Activated CD4-positive, alpha-beta T cell treated with anti-CD3 and anti-CD28 coated beads, Interleukin-2, amount 10 ng/mL, durations not matched to agents 7 days and 5 days (primary cell): ENCODE measurements at regions not wholly inside any gene's neighbourhood (a gene's known extent, or its start where the extent isn't known, plus 50 kb on each side); places are given as distances from the start of the nearest gene placed in this dataset.

Experiments used
- CTCF ChIA-PET: fragments of 350-600 bp; sonication (Branson Sonifier 250); formaldehyde crosslinking; loops from one replicate; lab custom pipeline; 2021; ENCODE audit warnings: antibody characterized with exemption; lab: Charles Lee
- POLR2A ChIA-PET: fragments of 350-600 bp; sonication (Branson Sonifier 250); formaldehyde crosslinking; loops from one replicate; lab custom pipeline; 2021; ENCODE audit warnings: antibody characterized with exemption; lab: Charles Lee
- DNase-seq: peaks from one replicate; pipeline ENCODE4 v3.0.0-alpha.2; 2020
- H3K27ac Mint-ChIP-seq: one replicate; pipeline ENCODE4 v1.8.0; 2021; ENCODE audit warnings: mild to moderate bottlenecking, moderate library complexity, mixed read lengths
- H3K27me3 Mint-ChIP-seq: one replicate; pipeline ENCODE4 v1.8.0; 2021; ENCODE audit warnings: mixed read lengths
- H3K36me3 Mint-ChIP-seq: one replicate; pipeline ENCODE4 v1.8.0; 2021; ENCODE audit warnings: low read depth, mixed read lengths
- H3K4me1 Mint-ChIP-seq: one replicate; pipeline ENCODE4 v1.8.0; 2021; ENCODE audit warnings: mixed read lengths
- H3K4me3 Mint-ChIP-seq: one replicate; pipeline ENCODE4 v1.8.0; 2021; ENCODE audit warnings: mild to moderate bottlenecking, moderate library complexity, mixed read lengths
- H3K9me3 Mint-ChIP-seq: one replicate; pipeline ENCODE4 v1.8.0; 2021; ENCODE audit warnings: mixed read lengths

- no peak overlapping the region for H3K4me3 Mint-ChIP-seq
- H3K27ac Mint-ChIP-seq = no peak overlapping the region
- H3K36me3 Mint-ChIP-seq = no peaks in the 10 kb centered on the region
- DNase-seq = no peak
- no peaks in the 10 kb centered on the region for H3K27me3 Mint-ChIP-seq
- ChIA-PET POLR2A (no interaction called here), CTCF (no interaction called here)
- H3K9me3 Mint-ChIP-seq = peaks cover 14% of the 10 kb centered on the region
- no peaks in the 10 kb centered on the region for H3K4me1 Mint-ChIP-seq
Measured at GRCh38 chr6:62737792-62738191, 451.8 kb upstream of the KHDRBS2 start.

- CTCF ChIA-PET = no interaction called here
- H3K9me3 Mint-ChIP-seq = peaks cover 10% of the 10 kb centered on the region
Measured at GRCh38 chr6:62721408-62721807, 435.4 kb upstream of the KHDRBS2 start.

GRCh38 chr6:62716719-62717118, 430.7 kb upstream of the KHDRBS2 start:
- Mint-ChIP-seq H3K4me1 (no peaks in the 10 kb centered on the region), H3K36me3 (no peaks in the 10 kb centered on the region), H3K9me3 (peaks cover 4% of the 10 kb centered on the region), H3K27ac (no peak overlapping the region), H3K4me3 (no peak overlapping the region), H3K27me3 (no peaks in the 10 kb centered on the region)
- CTCF ChIA-PET = no interaction called here
- no peak for DNase-seq
- POLR2A ChIA-PET = no interaction called here

More at GRCh38 chr6:62721408-62721807, 435.4 kb upstream of the KHDRBS2 start:
- POLR2A ChIA-PET = no interaction called here
- H3K4me3 Mint-ChIP-seq = no peak overlapping the region
- H3K4me1 Mint-ChIP-seq = no peaks in the 10 kb centered on the region
- no peak for DNase-seq
- H3K27ac Mint-ChIP-seq = no peak overlapping the region
- no peaks in the 10 kb centered on the region for H3K27me3 Mint-ChIP-seq
- H3K36me3 Mint-ChIP-seq = no peaks in the 10 kb centered on the region

GRCh38 chr6:62714112-62714511, 428.1 kb upstream of the KHDRBS2 start:
- no peak for DNase-seq
- H3K9me3 Mint-ChIP-seq = peaks cover 4% of the 10 kb centered on the region
- no peak overlapping the region for H3K4me3 Mint-ChIP-seq
- ChIA-PET CTCF (no interaction called here), POLR2A (no interaction called here)
- H3K36me3 Mint-ChIP-seq = no peaks in the 10 kb centered on the region
- no peak overlapping the region for H3K27ac Mint-ChIP-seq
- no peaks in the 10 kb centered on the region for H3K27me3 Mint-ChIP-seq
- H3K4me1 Mint-ChIP-seq = no peaks in the 10 kb centered on the region

- H3K36me3 Mint-ChIP-seq = no peaks in the 10 kb centered on the region
- H3K27ac Mint-ChIP-seq = no peak overlapping the region
- POLR2A ChIA-PET = no interaction called here
- no peak for DNase-seq
- no peak overlapping the region for H3K4me3 Mint-ChIP-seq
- H3K4me1 Mint-ChIP-seq = no peaks in the 10 kb centered on the region
- no peaks in the 10 kb centered on the region for H3K27me3 Mint-ChIP-seq
- peaks cover 6% of the 10 kb centered on the region for H3K9me3 Mint-ChIP-seq
- CTCF ChIA-PET = no interaction called here
Measured at GRCh38 chr6:62711750-62712149, 425.7 kb upstream of the KHDRBS2 start.

GRCh38 chr6:62707914-62708313, 421.9 kb upstream of the KHDRBS2 start:
- no peak overlapping the region for H3K4me3 Mint-ChIP-seq
- no peak for DNase-seq
- peaks cover 8% of the 10 kb centered on the region for H3K9me3 Mint-ChIP-seq
- H3K27ac Mint-ChIP-seq = no peak overlapping the region
- no peaks in the 10 kb centered on the region for H3K36me3 Mint-ChIP-seq
- ChIA-PET CTCF (no interaction called here), POLR2A (no interaction called here)
- no peaks in the 10 kb centered on the region for H3K4me1 Mint-ChIP-seq
- no peaks in the 10 kb centered on the region for H3K27me3 Mint-ChIP-seq

DNA sequence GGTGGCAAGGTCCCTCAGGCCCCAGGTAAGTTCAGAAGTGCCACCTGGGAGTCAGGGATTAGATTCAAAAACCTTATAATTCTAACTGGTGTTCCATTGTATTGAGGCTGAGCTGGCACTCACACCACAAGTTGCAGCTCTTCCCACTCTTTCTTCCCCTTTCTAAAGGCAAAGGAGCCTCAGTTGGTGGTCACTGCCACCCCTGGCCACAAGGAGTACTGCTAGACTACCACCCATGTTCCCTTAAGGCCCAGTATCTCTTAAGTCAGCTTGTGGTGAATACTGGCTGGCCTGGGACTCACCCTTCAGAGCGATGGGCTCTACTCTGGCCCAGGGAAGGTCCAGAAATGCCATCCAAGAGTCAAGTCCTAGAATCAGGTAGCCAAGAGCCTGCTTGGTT, 421.1 kb upstream of the KHDRBS2 start:
- POLR2A ChIA-PET = no interaction called here
- Mint-ChIP-seq H3K9me3 (peaks cover 8% of the 10 kb centered on the region), H3K4me3 (no peak overlapping the region), H3K4me1 (no peaks in the 10 kb centered on the region), H3K27me3 (no peaks in the 10 kb centered on the region), H3K36me3 (no peaks in the 10 kb centered on the region), H3K27ac (no peak overlapping the region)
- DNase-seq = no peak
- CTCF ChIA-PET = no interaction called here

GRCh38 chr6:62683063-62683462, 397.0 kb upstream of the KHDRBS2 start:
- Mint-ChIP-seq H3K9me3 (peaks cover 24% of the 10 kb centered on the region), H3K36me3 (no peaks in the 10 kb centered on the region), H3K4me3 (no peak overlapping the region), H3K27ac (no peak overlapping the region), H3K27me3 (no peaks in the 10 kb centered on the region), H3K4me1 (no peaks in the 10 kb centered on the region)
- ChIA-PET POLR2A (no interaction called here), CTCF (no interaction called here)
- DNase-seq = no peak

DNA sequence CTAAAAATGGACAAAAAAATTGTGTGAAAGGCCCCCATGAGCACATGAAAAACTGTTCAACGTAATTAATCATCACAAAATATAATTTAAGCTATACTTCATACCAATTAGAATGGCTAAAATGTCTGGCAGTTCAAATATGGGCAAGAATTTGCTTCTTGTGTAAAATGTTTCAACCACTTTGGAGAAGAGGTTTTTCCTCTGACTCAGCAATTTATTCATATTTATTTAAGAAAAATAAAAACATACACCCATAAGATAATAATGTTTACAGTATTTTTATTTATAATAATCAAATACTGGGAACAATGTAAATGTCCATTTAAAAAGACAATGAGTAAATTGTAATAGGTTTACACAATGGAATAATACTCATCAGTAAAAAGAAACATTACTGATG, 395.1 kb upstream of the KHDRBS2 start:
- Mint-ChIP-seq H3K4me3 (no peak overlapping the region), H3K9me3 (peaks cover 26% of the 10 kb centered on the region), H3K4me1 (no peaks in the 10 kb centered on the region), H3K36me3 (no peaks in the 10 kb centered on the region), H3K27ac (no peak overlapping the region), H3K27me3 (no peaks in the 10 kb centered on the region)
- POLR2A ChIA-PET = no interaction called here
- CTCF ChIA-PET = no interaction called here
- no peak for DNase-seq

GRCh38 chr6:62672989-62673388, 387.0 kb upstream of the KHDRBS2 start:
- Mint-ChIP-seq H3K9me3 (peaks cover 8% of the 10 kb centered on the region), H3K4me3 (no peak overlapping the region), H3K4me1 (no peaks in the 10 kb centered on the region), H3K36me3 (no peaks in the 10 kb centered on the region), H3K27me3 (no peaks in the 10 kb centered on the region), H3K27ac (no peak overlapping the region)
- no peak for DNase-seq
- CTCF ChIA-PET = interaction anchor here (0.5 kb wide), 1 partner anchor 841 kb away, joined by 3 read pairs; no protein-coding TSS in a partner anchor
- POLR2A ChIA-PET = no interaction called here

DNA sequence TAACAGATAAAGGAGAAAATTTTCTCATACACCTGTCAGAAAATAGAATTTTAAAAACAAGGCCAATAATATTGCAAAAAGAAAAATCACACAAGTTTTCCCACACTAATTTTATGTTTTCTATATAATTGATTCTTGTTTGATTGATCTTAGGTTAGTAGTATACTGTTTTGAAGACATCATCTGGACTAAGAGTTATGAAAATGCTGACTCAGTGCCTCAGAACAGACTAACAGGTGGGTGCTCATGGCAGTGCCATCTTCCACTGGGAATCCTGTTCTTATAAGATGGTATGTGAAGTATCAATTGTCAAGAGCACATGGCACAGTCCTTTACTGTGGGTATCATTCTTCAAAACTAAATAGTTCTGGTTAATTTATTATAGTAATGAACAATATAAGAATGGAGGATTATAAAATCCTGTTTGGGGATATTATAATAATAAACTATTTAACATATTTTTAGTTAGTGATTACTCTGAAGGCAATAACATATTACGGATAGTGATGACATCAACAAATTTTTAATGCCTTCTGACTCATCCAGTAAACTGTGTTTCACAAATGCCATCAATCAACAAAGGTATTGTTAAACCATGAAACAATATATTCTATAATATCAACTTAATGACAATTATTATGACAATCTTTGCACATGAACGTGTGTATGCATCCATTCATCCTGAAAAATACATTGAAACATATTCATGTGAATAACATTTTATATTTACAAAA, 384.6 kb upstream of the KHDRBS2 start:
- DNase-seq = no peak
- CTCF ChIA-PET = no interaction called here
- no peaks in the 10 kb centered on the region for H3K4me1 Mint-ChIP-seq
- H3K36me3 Mint-ChIP-seq = no peaks in the 10 kb centered on the region
- H3K4me3 Mint-ChIP-seq = no peak overlapping the region
- H3K9me3 Mint-ChIP-seq = peaks cover 5% of the 10 kb centered on the region
- H3K27me3 Mint-ChIP-seq = no peaks in the 10 kb centered on the region
- no peak overlapping the region for H3K27ac Mint-ChIP-seq
- POLR2A ChIA-PET = no interaction called here

DNA sequence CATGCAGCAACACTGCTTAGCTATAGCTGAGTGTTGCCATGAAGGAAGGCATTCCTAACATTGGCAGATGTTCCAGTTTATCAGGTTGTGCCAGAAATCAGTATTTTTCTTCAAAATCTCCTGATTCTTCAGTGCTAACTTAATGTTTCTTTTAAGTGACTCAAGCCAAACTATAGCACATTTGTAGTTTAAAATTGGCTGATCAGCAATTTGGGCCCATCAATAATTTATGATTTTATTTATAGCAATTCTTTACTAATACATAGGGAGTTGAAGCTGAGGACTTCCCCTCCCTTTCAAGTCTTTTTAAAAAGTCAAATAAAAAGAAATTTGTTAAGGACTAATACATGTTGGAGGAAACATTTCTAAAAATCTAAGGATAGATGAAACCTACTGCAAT, 383.8 kb upstream of the KHDRBS2 start:
- no peak overlapping the region for H3K27ac Mint-ChIP-seq
- H3K4me1 Mint-ChIP-seq = no peaks in the 10 kb centered on the region
- POLR2A ChIA-PET = no interaction called here
- no peaks in the 10 kb centered on the region for H3K36me3 Mint-ChIP-seq
- H3K9me3 Mint-ChIP-seq = peaks cover 5% of the 10 kb centered on the region
- no peaks in the 10 kb centered on the region for H3K27me3 Mint-ChIP-seq
- CTCF ChIA-PET = no interaction called here
- no peak for DNase-seq
- H3K4me3 Mint-ChIP-seq = no peak overlapping the region

- H3K27ac Mint-ChIP-seq = no peak overlapping the region
- no peak for DNase-seq
- CTCF ChIA-PET = no interaction called here
- POLR2A ChIA-PET = no interaction called here
- H3K4me1 Mint-ChIP-seq = no peaks in the 10 kb centered on the region
- H3K9me3 Mint-ChIP-seq = peaks cover 25% of the 10 kb centered on the region
- H3K27me3 Mint-ChIP-seq = no peaks in the 10 kb centered on the region
- no peaks in the 10 kb centered on the region for H3K36me3 Mint-ChIP-seq
- H3K4me3 Mint-ChIP-seq = no peak overlapping the region
Measured at GRCh38 chr6:62652692-62653328, 366.8 kb upstream of the KHDRBS2 start.

- CTCF ChIA-PET = no interaction called here
Measured at GRCh38 chr6:62645274-62645673, 359.2 kb upstream of the KHDRBS2 start.

More at GRCh38 chr6:62645274-62645673, 359.2 kb upstream of the KHDRBS2 start:
- H3K27me3 Mint-ChIP-seq = no peaks in the 10 kb centered on the region
- no peaks in the 10 kb centered on the region for H3K4me1 Mint-ChIP-seq
- H3K4me3 Mint-ChIP-seq = no peak overlapping the region
- no peaks in the 10 kb centered on the region for H3K36me3 Mint-ChIP-seq
- peaks cover 30% of the 10 kb centered on the region for H3K9me3 Mint-ChIP-seq
- DNase-seq = no peak
- H3K27ac Mint-ChIP-seq = no peak overlapping the region
- POLR2A ChIA-PET = no interaction called here
